Upper lobe of left lung (tissue), 4 donors: ENCODE measurements at regions not wholly inside any gene's neighbourhood (a gene's known extent, or its start where the extent isn't known, plus 50 kb on each side); places are given as distances from the start of the nearest gene placed in this dataset.

ENCODE experiments used
- POLR2A ChIP-seq, 4 donors: fragments of 450-650 bp; IDR thresholded peaks; one replicate each; pipeline ENCODE4 v1.5.1; 2016 to 2017; ENCODE audit warnings: antibody characterized with exemption in 4 of 4, mild to moderate bottlenecking in 2 of 4
- TF ChIP-seq, protein P1 (sequence below), 6 experiments: fragments of 450-650 bp in 4 of 6; fragments of 200-600 bp in 2 of 6; sonication (generic) in 2 of 6; IDR thresholded peaks; one replicate each; pipeline ENCODE4 v1.5.1; 2016 to 2019; ENCODE audit warnings: antibody characterized with exemption in 6 of 6

DNA sequence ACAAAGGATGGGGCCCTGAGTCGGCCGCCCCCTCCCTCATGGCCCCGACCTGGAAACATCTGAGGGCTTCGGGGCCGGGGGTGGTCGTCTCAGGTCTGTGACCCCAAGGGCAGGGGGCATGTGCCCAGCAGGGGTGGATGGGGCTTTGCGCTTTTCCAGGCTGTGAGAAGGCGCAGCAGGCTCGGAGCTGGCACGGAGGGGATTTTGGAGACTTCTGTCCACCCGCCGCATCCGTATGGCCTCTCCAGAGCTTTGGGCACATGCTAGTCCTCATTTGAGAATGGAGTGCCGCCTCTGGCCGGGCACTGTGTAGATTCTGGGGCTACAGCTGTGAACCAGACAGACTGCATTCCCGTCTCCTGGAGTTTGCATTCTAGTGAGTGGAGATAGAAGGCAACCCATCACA is 66.1 kb upstream of the WNT4 start:
- TF ChIP-seq, protein P1, sequence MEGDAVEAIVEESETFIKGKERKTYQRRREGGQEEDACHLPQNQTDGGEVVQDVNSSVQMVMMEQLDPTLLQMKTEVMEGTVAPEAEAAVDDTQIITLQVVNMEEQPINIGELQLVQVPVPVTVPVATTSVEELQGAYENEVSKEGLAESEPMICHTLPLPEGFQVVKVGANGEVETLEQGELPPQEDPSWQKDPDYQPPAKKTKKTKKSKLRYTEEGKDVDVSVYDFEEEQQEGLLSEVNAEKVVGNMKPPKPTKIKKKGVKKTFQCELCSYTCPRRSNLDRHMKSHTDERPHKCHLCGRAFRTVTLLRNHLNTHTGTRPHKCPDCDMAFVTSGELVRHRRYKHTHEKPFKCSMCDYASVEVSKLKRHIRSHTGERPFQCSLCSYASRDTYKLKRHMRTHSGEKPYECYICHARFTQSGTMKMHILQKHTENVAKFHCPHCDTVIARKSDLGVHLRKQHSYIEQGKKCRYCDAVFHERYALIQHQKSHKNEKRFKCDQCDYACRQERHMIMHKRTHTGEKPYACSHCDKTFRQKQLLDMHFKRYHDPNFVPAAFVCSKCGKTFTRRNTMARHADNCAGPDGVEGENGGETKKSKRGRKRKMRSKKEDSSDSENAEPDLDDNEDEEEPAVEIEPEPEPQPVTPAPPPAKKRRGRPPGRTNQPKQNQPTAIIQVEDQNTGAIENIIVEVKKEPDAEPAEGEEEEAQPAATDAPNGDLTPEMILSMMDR (IDR thresholded peaks at IDR 0.05), result no peak
- no peak for TF ChIP-seq POLR2A (IDR thresholded peaks at IDR 0.05)
